B cell (primary cell): ENCODE measurements at regions not wholly inside any gene's neighbourhood (a gene's known extent, or its start where the extent isn't known, plus 50 kb on each side); places are given as distances from the start of the nearest gene placed in this dataset.
"Not testable (repeated sequence)": the region's sequence is repeated elsewhere in the genome, so short reads cannot be mapped to it uniquely, and the experiment has no call there.

Source experiments
- EZH2 ChIP-seq: IDR thresholded peaks from 2 replicates; pipeline ENCODE4 v1.6.1; 2012; ENCODE audit warnings: borderline replicate concordance, low read depth, mild to moderate bottlenecking, moderate library complexity, low read length; ENCODE audit not compliant: insufficient read depth, poor library complexity, severe bottlenecking
- TF ChIP-seq, protein P1 (sequence below): fragments of 200-600 bp; IDR thresholded peaks from one replicate; pipeline ENCODE4 v1.8.0; 2022; ENCODE audit warnings: antibody characterized with exemption, mild to moderate bottlenecking

DNA sequence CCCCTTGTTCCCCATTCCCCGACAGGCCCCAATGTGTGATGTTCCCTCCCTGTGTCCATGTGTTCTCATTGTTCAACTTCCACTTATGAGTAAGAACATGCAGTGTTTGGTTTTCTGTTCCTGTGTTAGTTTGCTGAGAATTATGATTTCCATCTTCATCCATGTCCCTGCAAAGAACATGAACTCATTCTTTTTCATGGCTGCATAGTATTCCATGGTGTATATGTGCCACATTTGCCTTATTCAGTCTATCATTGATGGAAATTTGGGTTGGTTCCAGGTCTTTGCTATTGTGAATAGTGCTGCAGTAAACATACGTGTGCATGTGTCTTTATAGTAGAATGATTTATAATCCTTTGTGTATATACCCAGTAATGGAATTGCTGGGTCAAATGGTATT, 229.8 kb upstream of the GLRA1 start:
- TF ChIP-seq, protein P1, sequence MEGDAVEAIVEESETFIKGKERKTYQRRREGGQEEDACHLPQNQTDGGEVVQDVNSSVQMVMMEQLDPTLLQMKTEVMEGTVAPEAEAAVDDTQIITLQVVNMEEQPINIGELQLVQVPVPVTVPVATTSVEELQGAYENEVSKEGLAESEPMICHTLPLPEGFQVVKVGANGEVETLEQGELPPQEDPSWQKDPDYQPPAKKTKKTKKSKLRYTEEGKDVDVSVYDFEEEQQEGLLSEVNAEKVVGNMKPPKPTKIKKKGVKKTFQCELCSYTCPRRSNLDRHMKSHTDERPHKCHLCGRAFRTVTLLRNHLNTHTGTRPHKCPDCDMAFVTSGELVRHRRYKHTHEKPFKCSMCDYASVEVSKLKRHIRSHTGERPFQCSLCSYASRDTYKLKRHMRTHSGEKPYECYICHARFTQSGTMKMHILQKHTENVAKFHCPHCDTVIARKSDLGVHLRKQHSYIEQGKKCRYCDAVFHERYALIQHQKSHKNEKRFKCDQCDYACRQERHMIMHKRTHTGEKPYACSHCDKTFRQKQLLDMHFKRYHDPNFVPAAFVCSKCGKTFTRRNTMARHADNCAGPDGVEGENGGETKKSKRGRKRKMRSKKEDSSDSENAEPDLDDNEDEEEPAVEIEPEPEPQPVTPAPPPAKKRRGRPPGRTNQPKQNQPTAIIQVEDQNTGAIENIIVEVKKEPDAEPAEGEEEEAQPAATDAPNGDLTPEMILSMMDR = not testable (repeated sequence)
- TF ChIP-seq EZH2 = not testable (repeated sequence)
